NCI-H524 (cell line): ENCODE measurements at regions not wholly inside any gene's neighbourhood (a gene's known extent, or its start where the extent isn't known, plus 50 kb on each side); places are given as distances from the start of the nearest gene placed in this dataset.

Source experiments
- DNase-seq, 2 experiments: peaks; one replicate each; lab custom pipeline; 2025; lab: John Stamatoyannopoulos, UW

GRCh38 chr20:40449144-40449690 lies 239.8 kb downstream of the MAFB start:
- DNase-seq: no peak

GRCh38 chr20:40446888-40447287 lies 242.1 kb downstream of the MAFB start:
- no peak for DNase-seq

- DNase-seq: no peak
These were observed 244.5 kb downstream of the MAFB start for GRCh38 chr20:40444516-40444915.

- DNase-seq: no peak
These were observed 245.3 kb downstream of the MAFB start for GRCh38 chr20:40443753-40444152.

GRCh38 chr20:40442181-40442963 lies 246.7 kb downstream of the MAFB start:
- no peak for DNase-seq

- DNase-seq: no peak
These were observed 247.3 kb downstream of the MAFB start for GRCh38 chr20:40441771-40442170.

- DNase-seq: no peak
These were observed 250.7 kb downstream of the MAFB start for GRCh38 chr20:40438161-40438830.

- no peak for DNase-seq
These were observed 253.0 kb downstream of the MAFB start for GRCh38 chr20:40436011-40436410.

GRCh38 chr20:40435146-40435895 lies 253.7 kb downstream of the MAFB start:
- no peak for DNase-seq

GRCh38 chr20:40434122-40434521 lies 254.9 kb downstream of the MAFB start:
- no peak for DNase-seq

- no peak for DNase-seq
These were observed 255.6 kb downstream of the MAFB start for GRCh38 chr20:40433341-40433861.

- no peak for DNase-seq
These were observed 257.4 kb downstream of the MAFB start for GRCh38 chr20:40431611-40432010.

GRCh38 chr20:40431112-40431511 lies 257.9 kb downstream of the MAFB start:
- no peak for DNase-seq

GRCh38 chr20:40427026-40427425 lies 262.0 kb downstream of the MAFB start:
- no peak for DNase-seq

GRCh38 chr20:40424695-40425094 lies 264.3 kb downstream of the MAFB start:
- DNase-seq: no peak

- DNase-seq: no peak
These were observed 266.4 kb downstream of the MAFB start for GRCh38 chr20:40422656-40423055.

GRCh38 chr20:40416274-40416673 lies 272.8 kb downstream of the MAFB start:
- no peak for DNase-seq

- DNase-seq: no peak
These were observed 274.0 kb downstream of the MAFB start for GRCh38 chr20:40414843-40415615.

GRCh38 chr20:40410028-40410427 lies 279.0 kb downstream of the MAFB start:
- DNase-seq: no peak

GRCh38 chr20:40397467-40397866 lies 291.6 kb downstream of the MAFB start:
- DNase-seq: no peak
